ENCODE measurements at regions not wholly inside any gene's neighbourhood (a gene's known extent, or its start where the extent isn't known, plus 50 kb on each side); places are given as distances from the start of the nearest gene placed in this dataset.

GRCh38 chr1:87612956-87613355, 284.3 kb downstream of the LMO4 start (continued):
- TF ChIP-seq EED (IDR thresholded peaks at IDR 0.05; ENCODE audit: low read depth) (no peak), IRF4 (IDR thresholded peaks at IDR 0.05; ENCODE audit: low read depth, low read length) (no peak), ZBTB40 (IDR thresholded peaks at IDR 0.05; ENCODE audit: borderline replicate concordance) (no peak), NBN (IDR thresholded peaks at IDR 0.05) (no peak), MEF2B (IDR thresholded peaks at IDR 0.05; ENCODE audit: partially characterized antibody, poor library complexity, severe bottlenecking) (no peak), EGR1 (IDR thresholded peaks at IDR 0.05; ENCODE audit: borderline replicate concordance in 1 of 2, low read depth in 2 of 2, low read length in 2 of 2) (no peak), SIN3A (IDR thresholded peaks at IDR 0.05; ENCODE audit: low read depth, low read length) (no peak)

- intact Hi-C loops (cut with micrococcal nuclease; ENCODE audit: unreplicated experiment), result no loop called here
- ATAC-seq (no peak), FAIRE-seq (no peak), DNase-seq (ENCODE audit: low read depth, low spot score) (no peak)
- Histone ChIP-seq H3K79me2 (ENCODE audit: control insufficient read depth, insufficient read depth, low read length) (no peaks in the 10 kb centered on the region), H3K9ac (ENCODE audit: control insufficient read depth, insufficient read depth, low read length) (no peak overlapping the region), H3K27me3 (replicated peaks in 1 of 2; ENCODE audit: control insufficient read depth in 2 of 2, insufficient read depth in 2 of 2, low read length in 1 of 2) (no peaks in the 10 kb centered on the region), H3K36me3 (ENCODE audit: control insufficient read depth in 2 of 2, insufficient read depth in 2 of 2, low read length in 1 of 2) (no peaks in the 10 kb centered on the region), H3K4me1 (ENCODE audit: control insufficient read depth, insufficient read depth, low read length) (no peaks in the 10 kb centered on the region), H3K4me3 (no peak overlapping the region), H3K9me3 (replicated peaks; ENCODE audit: control insufficient read depth, insufficient read depth, low read length) (no peaks in the 10 kb centered on the region), H3K4me2 (ENCODE audit: control insufficient read depth, insufficient read depth) (no peak overlapping the region), H2AFZ (ENCODE audit: control insufficient read depth, low read depth, low read length) (no peak overlapping the region), H4K20me1 (ENCODE audit: control insufficient read depth, insufficient read depth) (no peaks in the 10 kb centered on the region), H3K27ac (ENCODE audit: control insufficient read depth, insufficient read depth) (no peak overlapping the region)
- no peak for TF ChIP-seq MYB (IDR thresholded peaks at IDR 0.05; ENCODE audit: borderline replicate concordance, low read depth, low read length)
- no peak for TF ChIP-seq HSF1 (IDR thresholded peaks at IDR 0.05; ENCODE audit: low read depth, low read length)
- no peak for TF ChIP-seq NR2F1 (conservative IDR thresholded peaks at IDR 0.05)
- no peak for TF ChIP-seq DPF2 (IDR thresholded peaks at IDR 0.05)
- TF ChIP-seq SMC3 (IDR thresholded peaks at IDR 0.05; ENCODE audit: borderline replicate concordance, low read length), result no peak
- POLR2A ChIA-PET, result no interaction called here
- in situ Hi-C loops (cut with MboI), result no loop called here
- RAD21 ChIA-PET (ENCODE audit: unreplicated experiment), result interaction anchor here (0.5 kb wide), 1 partner anchor 280 kb away, joined by 3 read pairs; no protein-coding TSS in a partner anchor
- BruUV-seq (replicated peaks), result no TSS peak
- CTCF ChIA-PET, result no interaction called here
- SMC1A ChIA-PET (ENCODE audit: uncharacterized antibody, unreplicated experiment), result no interaction called here
- 64% methylated on average over 2 of the region's 2 CpGs for WGBS (ENCODE audit: insufficient coverage, insufficient replicate concordance, low lambda C conversion rate, missing lambda C conversion rate)
These were observed 286.8 kb downstream of the LMO4 start for GRCh38 chr1:87615491-87615890.

Measured in GM12878 (cell line).